Jurkat, Clone E6-1 (cell line): ENCODE measurements at regions not wholly inside any gene's neighbourhood (a gene's known extent, or its start where the extent isn't known, plus 50 kb on each side); places are given as distances from the start of the nearest gene placed in this dataset.
"Not testable (repeated sequence)": the region's sequence is repeated elsewhere in the genome, so short reads cannot be mapped to it uniquely, and the experiment has no call there.

Source experiments
- DNase-seq: peaks from one replicate; pipeline ENCODE4 v3.0.0-alpha.2; 2011; ENCODE audit warnings: low read depth, low spot score
- H3K4me3 ChIP-seq: 2 replicates; pipeline ENCODE4 v1.5.1; 2011; ENCODE audit warnings: mild to moderate bottlenecking, low read length, control low read depth, moderate library complexity

DNA sequence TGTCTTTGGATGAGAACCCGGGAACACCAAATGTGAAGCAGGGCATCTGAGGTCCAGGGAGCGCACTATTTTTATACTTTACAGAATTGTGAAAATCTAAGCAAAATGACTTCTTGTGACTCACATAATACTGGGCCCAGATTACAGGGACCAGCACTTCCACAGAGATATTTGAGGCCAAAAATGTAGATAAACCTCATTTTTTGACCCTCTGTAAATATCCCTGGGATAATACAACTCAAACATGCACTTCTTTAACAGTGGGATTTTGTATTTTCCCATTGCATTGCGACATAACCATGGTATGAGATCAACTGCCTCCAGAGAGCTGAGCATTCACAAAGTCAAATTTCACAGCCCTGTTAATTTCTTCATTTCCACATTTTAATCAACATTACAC is 289.4 kb upstream of the ADGRL4 start:
- no peak for DNase-seq
- H3K4me3 ChIP-seq = no peak overlapping the region

- DNase-seq = no peak
- no peak overlapping the region for H3K4me3 ChIP-seq
Measured at GRCh38 chr1:79293611-79294010, 287.1 kb upstream of the ADGRL4 start.

GRCh38 chr1:79290927-79291474 is 284.5 kb upstream of the ADGRL4 start:
- H3K4me3 ChIP-seq = no peak overlapping the region
- DNase-seq = no peak

- no peak overlapping the region for H3K4me3 ChIP-seq
- DNase-seq = no peak
Measured at GRCh38 chr1:79287982-79288381, 281.5 kb upstream of the ADGRL4 start.

GRCh38 chr1:79285667-79286066 is 279.1 kb upstream of the ADGRL4 start:
- DNase-seq = no peak
- H3K4me3 ChIP-seq = no peak overlapping the region

DNA sequence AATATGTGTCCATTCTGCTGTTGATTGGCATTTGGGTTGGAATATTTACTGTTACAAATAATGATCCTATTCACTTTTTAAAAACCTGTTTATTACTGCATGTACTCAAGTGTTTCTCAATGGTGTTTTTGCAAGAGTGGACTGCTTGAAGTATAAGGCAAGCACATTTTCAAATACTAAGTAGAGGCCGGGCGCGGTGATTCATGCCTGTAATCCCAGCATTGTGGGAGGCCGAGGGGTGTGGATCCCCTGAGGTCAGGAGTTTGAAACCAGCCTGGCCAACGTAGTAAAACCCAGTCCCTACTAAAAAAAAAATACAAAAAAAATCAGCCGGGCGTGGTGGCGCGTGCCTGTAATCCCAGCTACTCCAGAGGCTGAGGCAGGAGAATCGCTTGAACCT is 276.9 kb upstream of the ADGRL4 start:
- no peak overlapping the region for H3K4me3 ChIP-seq
- DNase-seq = no peak

GRCh38 chr1:79281442-79281841 is 274.9 kb upstream of the ADGRL4 start:
- no peak overlapping the region for H3K4me3 ChIP-seq
- no peak for DNase-seq

GRCh38 chr1:79271759-79272158 is 265.2 kb upstream of the ADGRL4 start:
- no peak for DNase-seq

DNA sequence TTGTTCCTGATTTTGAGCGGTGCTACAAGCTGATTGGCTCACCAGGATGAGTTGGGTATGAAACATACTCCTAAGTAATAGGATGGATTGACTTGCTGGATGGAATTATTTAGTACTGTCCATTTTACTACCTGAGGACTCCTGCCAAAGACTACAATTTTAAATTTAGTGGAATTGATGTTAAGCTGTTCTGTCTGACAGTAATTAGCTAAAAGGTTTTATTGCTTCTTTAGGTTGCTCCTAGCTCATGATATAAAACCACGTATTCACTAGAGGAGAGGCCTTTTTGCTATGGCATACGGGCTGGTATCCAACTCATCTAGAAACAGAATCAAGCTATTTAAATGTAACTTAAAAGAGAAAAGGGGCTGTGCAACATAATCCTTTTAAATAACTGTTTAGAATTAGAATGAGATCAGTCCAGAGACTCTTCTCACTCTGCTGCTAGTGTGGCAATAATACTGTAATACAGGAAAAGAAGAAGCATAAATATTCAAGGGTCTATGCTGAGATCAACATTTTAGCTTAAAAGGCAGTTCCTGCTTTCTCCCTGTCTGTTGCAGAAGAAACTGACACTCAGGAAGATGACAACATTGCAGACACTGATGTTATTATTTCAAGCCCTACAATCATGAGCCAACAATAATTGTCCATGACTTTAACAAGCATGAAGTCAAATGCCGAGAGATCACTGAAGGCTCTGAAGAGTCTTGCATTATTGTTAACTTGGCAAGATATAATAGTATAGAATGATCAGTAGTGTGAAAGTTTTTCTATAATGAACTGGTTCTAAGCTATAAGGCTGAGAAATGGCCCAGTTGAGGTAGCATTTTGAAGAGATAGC is 258.7 kb upstream of the ADGRL4 start:
- no peak for DNase-seq
- H3K4me3 ChIP-seq = no peak overlapping the region

More at GRCh38 chr1:79271759-79272158, 265.2 kb upstream of the ADGRL4 start:
- no peak overlapping the region for H3K4me3 ChIP-seq

GRCh38 chr1:79264285-79264684 is 257.8 kb upstream of the ADGRL4 start:
- DNase-seq = no peak
- no peak overlapping the region for H3K4me3 ChIP-seq

GRCh38 chr1:79262745-79263258 is 256.3 kb upstream of the ADGRL4 start:
- no peak overlapping the region for H3K4me3 ChIP-seq
- DNase-seq = no peak

GRCh38 chr1:79259390-79260336 is 253.1 kb upstream of the ADGRL4 start:
- DNase-seq = no peak
- no peak overlapping the region for H3K4me3 ChIP-seq

DNA sequence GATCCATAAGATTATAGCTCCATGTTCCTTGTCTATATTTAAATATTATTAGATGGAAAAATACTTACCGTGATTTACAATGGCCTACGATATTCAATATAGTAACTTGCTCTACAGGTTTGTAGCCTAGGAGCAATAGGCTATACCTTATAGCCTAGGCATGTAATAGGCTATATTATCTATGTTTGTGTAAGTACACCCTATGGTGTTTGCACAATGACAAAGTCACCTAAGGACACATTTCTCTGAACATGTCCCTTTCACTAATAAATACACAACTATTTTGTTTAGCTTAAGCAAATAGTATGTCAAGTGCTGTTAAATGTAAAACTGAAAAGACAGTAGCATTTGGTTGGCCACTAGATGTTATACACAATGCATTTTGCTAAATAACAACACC is 248.9 kb upstream of the ADGRL4 start:
- no peak overlapping the region for H3K4me3 ChIP-seq
- no peak for DNase-seq

- H3K4me3 ChIP-seq = no peak overlapping the region
- DNase-seq = no peak
Measured at GRCh38 chr1:79252598-79252997, 246.1 kb upstream of the ADGRL4 start.

GRCh38 chr1:79239840-79240239 is 233.3 kb upstream of the ADGRL4 start:
- no peak overlapping the region for H3K4me3 ChIP-seq
- DNase-seq = no peak

GRCh38 chr1:79235301-79236002 is 228.9 kb upstream of the ADGRL4 start:
- H3K4me3 ChIP-seq = no peak overlapping the region
- DNase-seq = no peak

GRCh38 chr1:79232818-79233217 is 226.3 kb upstream of the ADGRL4 start:
- H3K4me3 ChIP-seq = no peak overlapping the region
- no peak for DNase-seq

DNA sequence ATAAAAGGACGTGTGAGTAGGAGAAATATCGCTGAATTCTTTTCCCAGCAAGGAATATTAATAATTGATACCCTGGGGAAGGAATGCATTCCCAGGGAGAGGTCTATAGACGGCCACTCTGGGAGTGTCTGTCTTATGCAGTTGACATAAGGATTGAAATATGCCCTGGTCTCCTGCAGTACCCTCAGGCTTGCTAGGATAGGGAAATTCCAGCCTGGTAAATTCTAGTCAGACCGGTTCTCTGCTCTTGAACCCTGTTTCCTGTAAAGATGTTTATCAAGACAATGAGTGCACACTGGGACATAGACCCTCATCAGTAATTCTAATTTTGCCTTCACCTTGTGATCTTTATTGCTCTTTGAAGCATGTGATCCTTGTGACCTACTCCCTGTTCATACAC is 224.2 kb upstream of the ADGRL4 start:
- DNase-seq, H3K4me3 ChIP-seq: not testable (repeated sequence)

- no peak overlapping the region for H3K4me3 ChIP-seq
- no peak for DNase-seq
Measured at GRCh38 chr1:79226963-79227362, 220.4 kb upstream of the ADGRL4 start.
